KG1 (cell line): ENCODE measurements at regions not wholly inside any gene's neighbourhood (a gene's known extent, or its start where the extent isn't known, plus 50 kb on each side); places are given as distances from the start of the nearest gene placed in this dataset.
"Not testable (repeated sequence)": the region's sequence is repeated elsewhere in the genome, so short reads cannot be mapped to it uniquely, and the experiment has no call there.

ENCODE experiments used
- DNase-seq: peaks from one replicate; lab custom pipeline; 2025; lab: John Stamatoyannopoulos, UW

- no peak for DNase-seq
Measured at GRCh38 chr1:105398909-105399308, 1649.2 kb downstream of the AMY1C start.

- DNase-seq: no peak
Measured at GRCh38 chr1:105399716-105400115, 1650.0 kb downstream of the AMY1C start.

GRCh38 chr1:105416261-105416660 lies 1640.2 kb upstream of the PRMT6 start:
- no peak for DNase-seq

GRCh38 chr1:105419030-105419429 lies 1637.4 kb upstream of the PRMT6 start:
- DNase-seq: no peak

GRCh38 chr1:105427543-105427942 lies 1628.9 kb upstream of the PRMT6 start:
- DNase-seq: no peak

GRCh38 chr1:105436589-105437259 lies 1619.8 kb upstream of the PRMT6 start:
- DNase-seq: no peak

GRCh38 chr1:105437847-105438246 lies 1618.6 kb upstream of the PRMT6 start:
- DNase-seq: no peak

GRCh38 chr1:105442901-105443300 lies 1613.6 kb upstream of the PRMT6 start:
- DNase-seq: no peak

GRCh38 chr1:105459759-105460158 lies 1596.7 kb upstream of the PRMT6 start:
- DNase-seq: no peak

- DNase-seq: no peak
Measured at GRCh38 chr1:105462308-105462707, 1594.2 kb upstream of the PRMT6 start.

GRCh38 chr1:105467549-105467948 lies 1588.9 kb upstream of the PRMT6 start:
- DNase-seq: no peak

- DNase-seq: not testable (repeated sequence)
Measured at GRCh38 chr1:105470541-105470940, 1585.9 kb upstream of the PRMT6 start.

- DNase-seq: no peak
Measured at GRCh38 chr1:105483436-105483835, 1573.0 kb upstream of the PRMT6 start.

GRCh38 chr1:105485207-105485606 lies 1571.3 kb upstream of the PRMT6 start:
- no peak for DNase-seq

GRCh38 chr1:105492921-105493320 lies 1563.6 kb upstream of the PRMT6 start:
- no peak for DNase-seq

GRCh38 chr1:105516068-105516467 lies 1540.4 kb upstream of the PRMT6 start:
- DNase-seq: no peak

GRCh38 chr1:105533996-105534395 lies 1522.5 kb upstream of the PRMT6 start:
- no peak for DNase-seq

GRCh38 chr1:105544475-105544874 lies 1512.0 kb upstream of the PRMT6 start:
- DNase-seq: no peak

GRCh38 chr1:105556266-105556665 lies 1500.2 kb upstream of the PRMT6 start:
- no peak for DNase-seq

GRCh38 chr1:105558023-105558422 lies 1498.5 kb upstream of the PRMT6 start:
- DNase-seq: no peak

- no peak for DNase-seq
Measured at GRCh38 chr1:105565006-105565405, 1491.5 kb upstream of the PRMT6 start.

GRCh38 chr1:105585791-105586190 lies 1470.7 kb upstream of the PRMT6 start:
- no peak for DNase-seq

GRCh38 chr1:105591681-105592080 lies 1464.8 kb upstream of the PRMT6 start:
- DNase-seq: no peak

GRCh38 chr1:105608713-105609112 lies 1447.8 kb upstream of the PRMT6 start:
- DNase-seq: no peak
